NK-92 treated with Interleukin-12 subunit alpha and Interleukin-12 subunit beta, amount 100 ng/mL, for 24 hours (cell line): ENCODE measurements at regions not wholly inside any gene's neighbourhood (a gene's known extent, or its start where the extent isn't known, plus 50 kb on each side); places are given as distances from the start of the nearest gene placed in this dataset.
"Not testable (repeated sequence)": the region's sequence is repeated elsewhere in the genome, so short reads cannot be mapped to it uniquely, and the experiment has no call there.

Source experiments
- DNase-seq: peaks from one replicate; lab custom pipeline; 2025; lab: John Stamatoyannopoulos, UW

DNA sequence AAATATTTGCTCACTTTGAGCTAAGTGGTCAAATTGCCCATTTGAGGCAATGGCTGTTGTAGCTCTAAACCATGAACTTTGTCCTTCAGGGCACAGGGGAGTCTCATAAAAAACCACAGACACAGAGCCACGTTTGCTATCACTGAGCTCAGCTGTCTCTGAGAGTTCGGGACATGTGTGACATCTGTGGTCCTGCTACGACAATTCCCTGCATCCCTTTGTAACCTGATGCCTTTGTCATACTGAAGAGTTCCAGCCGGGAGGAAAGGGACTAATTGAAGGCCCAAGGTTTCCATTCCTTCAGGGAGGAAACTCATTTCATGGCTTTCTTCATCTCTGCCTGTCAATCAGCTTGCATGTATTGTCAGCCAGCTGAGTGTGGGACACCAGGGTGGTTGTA is 599.4 kb upstream of the CDH5 start:
- no peak for DNase-seq

DNA sequence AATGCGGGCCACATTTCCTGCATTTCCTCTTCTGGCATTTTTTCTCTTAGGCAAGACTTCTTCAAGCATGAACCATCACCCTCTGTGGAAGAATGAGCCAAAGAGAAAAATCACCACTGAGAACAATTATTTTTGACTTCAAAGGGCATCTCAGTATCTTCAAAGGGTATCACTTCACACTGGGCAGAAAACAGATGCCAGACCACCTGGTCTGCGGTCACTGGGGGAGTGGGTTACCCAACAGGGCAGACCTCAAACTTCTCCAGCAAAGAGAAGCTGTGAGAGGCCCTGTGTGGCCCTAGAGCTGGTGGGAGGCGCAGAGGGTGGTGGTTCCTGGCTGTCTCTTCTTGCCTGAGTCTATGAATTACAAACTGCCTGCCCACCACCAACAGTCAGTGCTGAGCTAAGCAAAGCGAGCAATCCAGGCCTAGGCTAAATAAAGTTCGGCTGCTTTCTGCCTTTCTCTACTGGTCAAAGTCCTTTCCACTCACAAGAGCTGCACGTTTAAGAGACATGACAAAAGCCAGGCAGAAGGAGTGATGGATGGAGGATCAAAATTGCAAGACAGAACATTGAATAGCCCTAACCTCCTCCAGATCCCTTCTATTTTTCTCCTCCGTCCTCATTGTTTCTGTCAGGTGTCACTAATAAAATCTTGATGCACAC is 602.7 kb upstream of the CDH5 start:
- no peak for DNase-seq

- no peak for DNase-seq
Measured at GRCh38 chr16:65760874-65761273, 605.6 kb upstream of the CDH5 start.

- DNase-seq, result no peak
Measured at GRCh38 chr16:65758620-65759019, 607.9 kb upstream of the CDH5 start.

- no peak for DNase-seq
Measured at GRCh38 chr16:65757064-65757463, 609.4 kb upstream of the CDH5 start.

GRCh38 chr16:65756163-65756562 is 610.3 kb upstream of the CDH5 start:
- DNase-seq, result no peak

DNA sequence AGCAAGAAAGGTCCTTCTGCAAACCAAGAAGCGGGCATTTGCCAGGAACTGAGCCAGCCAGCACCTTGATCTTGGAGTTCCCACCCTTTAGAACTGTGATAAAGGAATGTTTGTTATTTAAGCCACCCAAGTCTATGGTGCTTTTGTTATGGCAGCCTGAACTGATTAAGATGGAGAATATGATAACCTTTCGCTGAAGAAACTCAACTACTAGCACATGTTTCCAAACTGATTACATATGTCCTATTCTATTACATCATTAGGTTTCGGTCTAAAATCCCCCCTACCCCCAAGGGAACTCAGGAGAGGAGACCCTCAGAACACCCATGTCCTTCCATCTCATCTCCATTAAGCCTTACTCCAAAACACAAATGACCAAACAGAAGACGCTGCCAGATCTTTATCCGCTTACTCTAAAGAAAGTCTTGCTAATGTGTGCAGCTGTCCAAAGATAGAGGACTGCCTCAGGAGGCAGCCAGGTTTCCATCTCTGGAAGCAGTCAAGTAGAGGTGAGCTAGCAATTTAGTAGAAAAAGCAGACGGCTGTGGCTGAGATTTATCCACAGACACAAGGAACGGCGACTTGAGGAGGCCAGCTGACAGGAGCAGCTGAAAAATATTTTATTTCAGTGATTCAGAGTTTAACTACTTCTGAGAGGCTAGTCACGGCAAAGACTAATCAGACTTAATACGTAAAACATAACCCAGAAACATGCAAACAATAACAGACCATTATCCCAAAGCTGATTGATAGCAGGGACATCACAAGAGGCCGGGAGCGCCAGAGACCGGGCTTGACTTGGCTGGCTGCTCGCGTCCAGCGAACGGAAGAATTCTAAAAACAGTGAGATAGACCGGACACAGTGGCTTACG is 611.4 kb upstream of the CDH5 start:
- DNase-seq, result no peak

- no peak for DNase-seq
Measured at GRCh38 chr16:65752522-65752844, 614.0 kb upstream of the CDH5 start.

DNA sequence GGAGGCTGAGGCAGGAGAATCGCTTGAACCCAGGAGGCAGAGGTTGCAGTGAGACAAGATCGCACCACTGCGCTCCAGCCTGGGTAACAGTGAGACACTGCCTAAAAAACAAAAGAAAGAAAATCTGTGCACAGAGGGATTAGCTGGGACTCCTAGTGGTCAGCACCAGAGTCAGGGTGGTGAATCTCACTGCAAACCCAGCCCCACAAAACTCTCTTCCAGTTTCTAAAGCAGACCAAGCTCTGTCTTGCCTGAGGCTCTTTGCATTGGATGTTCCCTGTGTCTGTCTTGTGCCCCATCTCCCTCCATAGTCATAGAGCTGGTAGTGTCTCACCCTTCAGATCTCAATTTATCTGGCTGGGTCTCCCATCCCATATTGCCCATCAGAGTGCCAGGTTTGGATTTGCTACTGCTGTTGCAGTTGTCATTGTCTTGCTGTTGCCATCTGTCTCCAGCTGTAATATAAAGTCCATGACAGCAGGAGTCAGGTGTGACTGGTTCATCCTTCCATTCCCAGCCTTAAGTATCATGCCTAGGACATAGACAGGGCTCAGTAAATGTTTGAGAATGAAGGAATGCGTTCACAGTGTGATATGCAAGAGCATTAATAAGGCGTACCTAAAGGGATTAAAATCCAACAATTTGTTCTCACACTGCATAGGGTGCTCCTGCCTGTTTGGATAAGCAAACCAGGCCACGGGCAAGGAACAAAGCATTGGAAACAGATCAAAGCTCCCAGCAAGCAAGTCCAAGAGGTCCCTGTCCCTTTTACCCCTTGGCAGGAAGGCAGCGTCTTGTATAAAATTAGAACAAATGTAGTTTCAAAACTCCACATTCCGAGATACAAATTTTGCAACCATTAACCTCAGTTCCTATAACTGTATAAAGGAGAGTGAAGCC is 614.6 kb upstream of the CDH5 start:
- no peak for DNase-seq

DNA sequence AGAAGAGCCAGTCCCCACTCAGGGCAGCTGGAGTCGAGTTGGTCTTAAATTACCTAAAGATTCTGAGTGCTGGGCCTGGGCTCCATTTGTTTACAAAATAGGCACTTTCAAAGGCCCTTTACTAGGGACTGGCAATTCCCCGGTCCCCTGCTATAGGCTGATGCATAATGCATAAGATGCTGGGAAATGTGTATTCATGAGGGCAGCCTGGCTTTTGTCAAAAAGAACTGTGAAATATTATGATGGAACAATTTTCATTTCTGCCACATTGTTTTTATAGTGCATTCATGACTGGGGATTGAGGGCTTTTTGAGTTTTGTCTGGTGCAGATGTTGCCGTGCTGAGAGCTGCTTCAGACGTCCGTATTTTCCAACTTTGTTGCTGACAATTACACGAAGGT is 617.0 kb upstream of the CDH5 start:
- no peak for DNase-seq

GRCh38 chr16:65746941-65747340 is 619.5 kb upstream of the CDH5 start:
- no peak for DNase-seq

- DNase-seq, result no peak
Measured at GRCh38 chr16:65745201-65745708, 621.2 kb upstream of the CDH5 start.

- DNase-seq, result no peak
Measured at GRCh38 chr16:65744401-65744800, 622.1 kb upstream of the CDH5 start.

DNA sequence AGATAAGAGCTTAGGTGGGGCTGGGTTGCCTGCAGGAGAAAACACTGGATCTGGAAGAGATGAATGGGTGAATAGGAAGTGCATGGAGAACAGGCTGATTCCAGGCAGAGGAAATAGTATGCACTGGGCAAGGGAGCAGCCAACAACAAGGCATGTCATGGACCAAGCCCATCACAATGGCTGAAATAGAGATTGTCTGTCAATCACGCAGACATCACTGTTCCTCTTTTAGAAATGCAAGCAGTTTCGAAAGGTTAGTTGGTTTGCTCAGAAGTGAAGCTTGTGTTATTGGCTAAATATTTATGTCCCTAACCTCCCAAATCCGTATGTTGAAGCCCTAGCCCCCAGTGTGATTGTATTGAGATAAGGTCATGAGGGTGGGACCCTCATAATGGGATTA is 621.7 kb upstream of the CDH11 start:
- no peak for DNase-seq

DNA sequence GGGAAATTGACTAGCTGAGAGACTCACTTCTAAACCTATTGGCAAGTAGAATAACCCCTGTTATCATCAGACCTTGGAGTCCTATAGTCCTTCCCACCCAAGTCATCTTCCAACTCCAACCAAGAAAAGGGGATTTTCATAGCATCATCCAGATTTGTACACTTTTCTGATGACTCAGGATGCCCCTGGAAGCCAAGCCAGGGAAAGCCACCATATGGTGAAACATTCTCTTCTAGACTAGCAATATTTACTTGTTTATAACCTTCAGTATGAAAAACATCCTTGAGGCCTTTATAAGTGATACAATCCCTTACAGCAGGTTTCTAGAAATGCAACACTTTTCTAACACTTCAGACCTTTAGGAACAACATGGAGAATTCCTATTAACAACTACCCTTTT is 618.8 kb upstream of the CDH11 start:
- DNase-seq, result no peak

DNA sequence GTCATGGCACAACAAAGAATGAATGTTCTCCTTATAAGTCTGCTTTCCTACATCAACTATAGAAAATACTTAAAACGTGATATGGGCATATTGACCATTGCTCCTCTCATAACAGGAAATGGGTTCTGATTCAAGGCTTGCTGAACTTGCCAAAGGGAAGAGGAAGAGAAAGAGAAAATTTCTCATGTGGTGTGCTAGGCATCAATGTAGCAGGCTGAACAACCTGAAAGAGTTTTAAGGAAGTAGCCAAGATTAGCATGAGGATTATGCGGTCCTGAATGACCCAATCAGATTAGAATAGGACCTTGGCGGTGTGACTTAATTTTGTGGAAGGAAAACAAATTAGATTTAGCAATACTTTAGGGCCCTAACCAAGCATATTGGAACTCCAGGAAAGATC is 617.7 kb upstream of the CDH11 start:
- no peak for DNase-seq

GRCh38 chr16:65737831-65738230 is 616.0 kb upstream of the CDH11 start:
- DNase-seq, result no peak

DNA sequence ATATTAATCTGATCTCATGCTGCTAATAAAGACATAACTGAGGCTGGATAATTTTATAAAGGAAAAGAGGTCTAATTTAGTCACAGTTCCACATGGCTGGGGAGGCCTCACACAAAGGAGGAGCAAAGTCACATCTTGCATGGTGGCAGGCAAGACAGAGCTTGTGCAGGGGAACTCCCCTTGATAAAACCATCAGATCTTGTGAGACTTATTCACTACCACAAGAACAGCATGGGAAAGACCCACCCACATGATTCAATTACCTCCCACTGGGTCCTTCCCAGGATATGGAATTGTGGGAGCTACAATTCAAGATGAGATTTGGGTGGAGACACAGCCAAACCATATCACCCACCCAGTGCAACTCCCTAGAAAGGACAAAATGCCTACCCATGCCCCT is 613.8 kb upstream of the CDH11 start:
- DNase-seq, result not testable (repeated sequence)

DNA sequence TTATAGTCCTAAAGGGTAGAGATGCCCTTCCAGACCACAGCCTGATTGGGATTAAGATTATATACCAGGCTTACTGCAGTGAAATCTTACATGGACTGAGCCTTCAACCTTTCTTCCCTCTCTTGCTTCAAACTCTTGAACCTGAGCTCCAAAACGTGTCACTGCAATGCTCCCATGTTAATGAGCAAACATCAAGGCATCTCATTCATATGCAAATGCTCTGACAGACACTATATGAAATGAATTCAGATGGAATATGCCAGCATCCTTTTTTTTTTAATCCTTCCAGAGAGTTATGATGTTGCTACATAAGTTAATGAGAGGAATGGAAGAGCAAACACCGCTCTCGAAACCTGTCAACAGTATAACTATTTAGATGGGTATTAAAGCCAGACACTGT is 611.9 kb upstream of the CDH11 start:
- DNase-seq, result no peak

DNA sequence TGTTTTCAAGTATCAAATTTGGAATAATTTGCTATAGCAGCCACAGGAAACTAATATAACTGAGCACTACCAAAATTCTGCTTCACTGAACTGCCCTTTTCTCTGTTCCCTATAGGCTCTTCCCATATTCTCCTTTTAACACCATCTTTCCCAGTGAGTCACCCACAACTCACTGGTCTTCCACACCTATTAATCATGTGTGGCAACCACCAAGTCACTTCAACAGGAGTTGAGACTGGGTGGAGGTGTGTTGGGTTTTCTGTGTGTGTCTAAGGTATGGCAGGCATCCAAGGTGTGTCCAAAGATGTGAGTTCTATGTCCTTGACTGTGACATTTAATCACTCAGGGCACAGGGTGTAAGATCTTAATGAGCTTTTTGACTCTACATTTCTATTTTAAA is 610.0 kb upstream of the CDH11 start:
- DNase-seq, result no peak

DNA sequence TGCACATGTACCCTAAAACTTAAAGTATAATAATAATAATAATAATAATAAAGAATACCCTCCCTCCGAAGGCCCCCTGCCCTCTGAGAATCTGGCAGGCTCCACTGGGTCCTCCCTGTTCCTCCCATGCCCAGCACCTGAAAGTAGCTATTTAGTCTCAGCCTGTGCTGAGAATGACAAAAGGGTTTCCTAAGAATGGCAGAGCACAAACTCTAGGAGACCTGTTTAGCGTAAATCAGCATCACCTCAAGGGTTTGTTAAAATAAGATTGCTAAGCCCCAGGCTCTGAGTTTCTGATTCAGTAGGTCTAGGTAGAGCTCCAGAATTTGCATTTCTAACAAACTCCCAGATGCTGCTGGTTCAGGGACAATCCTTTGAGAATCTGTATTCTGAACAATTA is 606.8 kb upstream of the CDH11 start:
- no peak for DNase-seq

GRCh38 chr16:65728167-65728566 is 606.3 kb upstream of the CDH11 start:
- no peak for DNase-seq
